Muscle layer of duodenum (tissue), 2 donors: ENCODE measurements at regions not wholly inside any gene's neighbourhood (a gene's known extent, or its start where the extent isn't known, plus 50 kb on each side); places are given as distances from the start of the nearest gene placed in this dataset.

Source experiments
- H3K27ac ChIP-seq: one replicate; pipeline ENCODE4 v1.7.0; 2013; ENCODE audit warnings: mild to moderate bottlenecking, low read length
- H3K27me3 ChIP-seq: one replicate; pipeline ENCODE4 v1.7.0; 2013; ENCODE audit warnings: low read depth, mild to moderate bottlenecking, control low read depth, low read length
- H3K36me3 ChIP-seq, 2 donors: one replicate each; pipeline ENCODE4 v1.7.0; 2013; ENCODE audit warnings: low read length in 2 of 2, control low read depth in 1 of 2, mild to moderate bottlenecking in 1 of 2; ENCODE audit not compliant: insufficient read depth in 2 of 2, control insufficient read depth in 1 of 2
- H3K4me1 ChIP-seq, 2 donors: one replicate each; pipeline ENCODE4 v1.7.0; 2013; ENCODE audit warnings: low read length in 2 of 2, mild to moderate bottlenecking in 2 of 2, control low read depth in 1 of 2, moderate library complexity in 1 of 2; ENCODE audit not compliant: insufficient read depth in 2 of 2, control insufficient read depth in 1 of 2
- H3K4me3 ChIP-seq, 2 donors: one replicate each; pipeline ENCODE4 v1.7.0; 2013; ENCODE audit warnings: low read length in 2 of 2, low read depth in 1 of 2, mild to moderate bottlenecking in 1 of 2
- H3K9me3 ChIP-seq, 2 donors: one replicate each; pipeline ENCODE4 v1.7.0; 2013; ENCODE audit warnings: low read length in 2 of 2, control low read depth in 1 of 2, mild to moderate bottlenecking in 1 of 2; ENCODE audit not compliant: control insufficient read depth in 1 of 2
- donor health status: healthy.

GRCh38 chr3:43879166-43879565, 188.4 kb downstream of the ABHD5 start:
- H3K4me3 ChIP-seq, result no peak overlapping the region
- no peaks in the 10 kb centered on the region for H3K27me3 ChIP-seq
- no peaks in the 10 kb centered on the region for H3K4me1 ChIP-seq
- H3K27ac ChIP-seq, result no peak overlapping the region
- H3K9me3 ChIP-seq, result no peaks in the 10 kb centered on the region
- H3K36me3 ChIP-seq, result no peaks in the 10 kb centered on the region

GRCh38 chr3:43882976-43883680, 192.4 kb downstream of the ABHD5 start:
- H3K4me3 ChIP-seq, result no peak overlapping the region
- H3K27ac ChIP-seq, result no peak overlapping the region
- no peaks in the 10 kb centered on the region for H3K27me3 ChIP-seq
- H3K36me3 ChIP-seq, result no peaks in the 10 kb centered on the region
- no peaks in the 10 kb centered on the region for H3K9me3 ChIP-seq
- no peaks in the 10 kb centered on the region for H3K4me1 ChIP-seq

- Histone ChIP-seq H3K27me3 (no peaks in the 10 kb centered on the region), H3K4me3 (no peak overlapping the region), H3K36me3 (no peaks in the 10 kb centered on the region), H3K4me1 (no peaks in the 10 kb centered on the region), H3K9me3 (no peaks in the 10 kb centered on the region), H3K27ac (no peak overlapping the region)
Measured at GRCh38 chr3:43883729-43884396, 193.1 kb downstream of the ABHD5 start.

GRCh38 chr3:43884581-43884980, 193.8 kb downstream of the ABHD5 start:
- Histone ChIP-seq H3K27me3 (no peaks in the 10 kb centered on the region), H3K27ac (no peak overlapping the region), H3K9me3 (no peaks in the 10 kb centered on the region), H3K36me3 (no peaks in the 10 kb centered on the region), H3K4me1 (no peaks in the 10 kb centered on the region), H3K4me3 (no peak overlapping the region)

- Histone ChIP-seq H3K27ac (no peak overlapping the region), H3K9me3 (no peaks in the 10 kb centered on the region), H3K36me3 (no peaks in the 10 kb centered on the region), H3K4me1 (no peaks in the 10 kb centered on the region), H3K4me3 (no peak overlapping the region), H3K27me3 (no peaks in the 10 kb centered on the region)
Measured at GRCh38 chr3:43885908-43886618, 195.3 kb downstream of the ABHD5 start.

GRCh38 chr3:43892061-43892460, 201.3 kb downstream of the ABHD5 start:
- Histone ChIP-seq H3K27ac (no peak overlapping the region), H3K4me3 (no peak overlapping the region), H3K9me3 (no peaks in the 10 kb centered on the region), H3K36me3 (no peaks in the 10 kb centered on the region), H3K27me3 (peaks cover 14% of the 10 kb centered on the region), H3K4me1 (peaks cover 0 to 14% of the 10 kb centered on the region in 2 donors)

GRCh38 chr3:43892526-43892925, 201.8 kb downstream of the ABHD5 start:
- Histone ChIP-seq H3K9me3 (no peaks in the 10 kb centered on the region), H3K36me3 (no peaks in the 10 kb centered on the region), H3K27ac (no peak overlapping the region), H3K4me1 (peaks cover 0 to 14% of the 10 kb centered on the region in 2 donors), H3K27me3 (peaks cover 14% of the 10 kb centered on the region), H3K4me3 (no peak overlapping the region)

- Histone ChIP-seq H3K27ac (no peak overlapping the region), H3K27me3 (peaks cover 14% of the 10 kb centered on the region), H3K4me3 (peak overlapping the region; percentile 53 to 75), H3K9me3 (no peaks in the 10 kb centered on the region), H3K36me3 (no peaks in the 10 kb centered on the region), H3K4me1 (peaks cover 0 to 14% of the 10 kb centered on the region in 2 donors)
Measured at GRCh38 chr3:43893727-43894126, 203.0 kb downstream of the ABHD5 start.

- Histone ChIP-seq H3K9me3 (no peaks in the 10 kb centered on the region), H3K27ac (no peak overlapping the region), H3K4me3 (peak overlapping the region; percentile 53 to 75), H3K27me3 (peaks cover 14% of the 10 kb centered on the region), H3K36me3 (no peaks in the 10 kb centered on the region), H3K4me1 (peaks cover 0 to 14% of the 10 kb centered on the region in 2 donors)
Measured at GRCh38 chr3:43894176-43895049, 203.7 kb downstream of the ABHD5 start.

GRCh38 chr3:43895573-43895972, 204.8 kb downstream of the ABHD5 start:
- Histone ChIP-seq H3K27ac (no peak overlapping the region), H3K4me1 (peaks cover 0 to 14% of the 10 kb centered on the region in 2 donors), H3K9me3 (no peaks in the 10 kb centered on the region), H3K4me3 (no peak overlapping the region), H3K36me3 (no peaks in the 10 kb centered on the region), H3K27me3 (peaks cover 14% of the 10 kb centered on the region)

GRCh38 chr3:43902415-43902814, 211.7 kb downstream of the ABHD5 start:
- Histone ChIP-seq H3K4me1 (no peaks in the 10 kb centered on the region), H3K9me3 (no peaks in the 10 kb centered on the region), H3K36me3 (no peaks in the 10 kb centered on the region), H3K27ac (no peak overlapping the region), H3K4me3 (no peak overlapping the region), H3K27me3 (no peaks in the 10 kb centered on the region)
